MV-4-11 (cell line): ENCODE measurements at regions not wholly inside any gene's neighbourhood (a gene's known extent, or its start where the extent isn't known, plus 50 kb on each side); places are given as distances from the start of the nearest gene placed in this dataset.

ENCODE experiments used
- DNase-seq: peaks from one replicate; lab custom pipeline; 2025; lab: John Stamatoyannopoulos, UW

- DNase-seq, result no peak
Measured at GRCh38 chr11:119982517-119983239, 155.2 kb downstream of the TRIM29 start.

- DNase-seq, result no peak
Measured at GRCh38 chr11:119980431-119980830, 157.5 kb downstream of the TRIM29 start.

- no peak for DNase-seq
Measured at GRCh38 chr11:119979701-119980100, 158.2 kb downstream of the TRIM29 start.

GRCh38 chr11:119978696-119979095 is 159.2 kb downstream of the TRIM29 start:
- DNase-seq, result no peak

GRCh38 chr11:119977881-119978280 is 160.0 kb downstream of the TRIM29 start:
- no peak for DNase-seq

GRCh38 chr11:119977561-119977860 is 160.4 kb downstream of the TRIM29 start:
- DNase-seq, result no peak

- no peak for DNase-seq
Measured at GRCh38 chr11:119976805-119977560, 160.9 kb downstream of the TRIM29 start.

- no peak for DNase-seq
Measured at GRCh38 chr11:119975561-119976152, 162.3 kb downstream of the TRIM29 start.

GRCh38 chr11:119974467-119974866 is 163.4 kb downstream of the TRIM29 start:
- no peak for DNase-seq

GRCh38 chr11:119974051-119974450 is 163.9 kb downstream of the TRIM29 start:
- no peak for DNase-seq

- DNase-seq, result no peak
Measured at GRCh38 chr11:119972281-119972680, 165.6 kb downstream of the TRIM29 start.

GRCh38 chr11:119970555-119971304 is 167.2 kb downstream of the TRIM29 start:
- DNase-seq, result no peak

GRCh38 chr11:119964136-119965025 is 173.5 kb downstream of the TRIM29 start:
- DNase-seq, result peak; percentile 30

GRCh38 chr11:119957951-119958350 is 180.0 kb downstream of the TRIM29 start:
- no peak for DNase-seq

- DNase-seq, result no peak
Measured at GRCh38 chr11:119952441-119952840, 185.5 kb downstream of the TRIM29 start.

GRCh38 chr11:119943298-119943655 is 194.6 kb downstream of the TRIM29 start:
- no peak for DNase-seq

GRCh38 chr11:119942583-119943297 is 195.2 kb downstream of the TRIM29 start:
- DNase-seq, result no peak

- no peak for DNase-seq
Measured at GRCh38 chr11:119941636-119942411, 196.1 kb downstream of the TRIM29 start.

- no peak for DNase-seq
Measured at GRCh38 chr11:119941171-119941570, 196.7 kb downstream of the TRIM29 start.

- DNase-seq, result no peak
Measured at GRCh38 chr11:119940401-119940976, 197.4 kb downstream of the TRIM29 start.
